22Rv1 (cell line): ENCODE measurements at regions not wholly inside any gene's neighbourhood (a gene's known extent, or its start where the extent isn't known, plus 50 kb on each side); places are given as distances from the start of the nearest gene placed in this dataset.

ENCODE experiments used
- H3K27ac ChIP-seq: fragments of 450-650 bp; 2 replicates; pipeline ENCODE4 v1.5.1; 2017
- ZFX ChIP-seq: fragments of 450-650 bp; IDR thresholded peaks from 2 replicates; pipeline ENCODE4 v1.6.1; 2017; ENCODE audit warnings: antibody characterized with exemption, borderline replicate concordance
- TF ChIP-seq, protein P1 (sequence below): fragments of 450-650 bp; IDR thresholded peaks from 2 replicates; pipeline ENCODE4 v1.5.1; 2017; ENCODE audit warnings: mild to moderate bottlenecking

GRCh38 chr6:143605906-143606521 lies 71.8 kb upstream of the PHACTR2 start:
- no peak for TF ChIP-seq ZFX
- TF ChIP-seq, protein P1, sequence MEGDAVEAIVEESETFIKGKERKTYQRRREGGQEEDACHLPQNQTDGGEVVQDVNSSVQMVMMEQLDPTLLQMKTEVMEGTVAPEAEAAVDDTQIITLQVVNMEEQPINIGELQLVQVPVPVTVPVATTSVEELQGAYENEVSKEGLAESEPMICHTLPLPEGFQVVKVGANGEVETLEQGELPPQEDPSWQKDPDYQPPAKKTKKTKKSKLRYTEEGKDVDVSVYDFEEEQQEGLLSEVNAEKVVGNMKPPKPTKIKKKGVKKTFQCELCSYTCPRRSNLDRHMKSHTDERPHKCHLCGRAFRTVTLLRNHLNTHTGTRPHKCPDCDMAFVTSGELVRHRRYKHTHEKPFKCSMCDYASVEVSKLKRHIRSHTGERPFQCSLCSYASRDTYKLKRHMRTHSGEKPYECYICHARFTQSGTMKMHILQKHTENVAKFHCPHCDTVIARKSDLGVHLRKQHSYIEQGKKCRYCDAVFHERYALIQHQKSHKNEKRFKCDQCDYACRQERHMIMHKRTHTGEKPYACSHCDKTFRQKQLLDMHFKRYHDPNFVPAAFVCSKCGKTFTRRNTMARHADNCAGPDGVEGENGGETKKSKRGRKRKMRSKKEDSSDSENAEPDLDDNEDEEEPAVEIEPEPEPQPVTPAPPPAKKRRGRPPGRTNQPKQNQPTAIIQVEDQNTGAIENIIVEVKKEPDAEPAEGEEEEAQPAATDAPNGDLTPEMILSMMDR: no peak

GRCh38 chr6:143603455-143603854 lies 74.3 kb upstream of the PHACTR2 start:
- no peak overlapping the region for H3K27ac ChIP-seq
- no peak for TF ChIP-seq ZFX

More at GRCh38 chr6:143605906-143606521, 71.8 kb upstream of the PHACTR2 start:
- no peak overlapping the region for H3K27ac ChIP-seq

DNA sequence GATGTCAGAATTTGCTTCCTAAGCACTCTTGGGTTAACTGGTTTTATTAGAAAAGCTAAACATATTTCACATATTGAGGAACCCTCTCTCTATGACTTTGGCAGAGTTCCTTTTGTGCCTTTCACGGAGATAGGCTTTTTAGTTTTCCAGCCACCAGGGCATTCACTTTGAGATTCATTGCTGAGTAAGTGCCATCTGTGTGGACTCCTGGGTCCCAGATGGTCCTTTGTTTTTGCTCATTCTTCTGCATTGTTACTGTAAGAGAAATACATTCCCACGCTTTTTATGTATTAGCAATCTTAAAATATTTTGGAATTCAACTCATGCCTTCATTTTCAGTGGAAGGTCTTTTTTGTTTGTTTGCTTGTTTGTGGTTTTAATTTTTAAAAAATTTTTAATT lies 76.3 kb upstream of the PHACTR2 start:
- TF ChIP-seq ZFX: no peak
- no peak overlapping the region for H3K27ac ChIP-seq

GRCh38 chr6:143600821-143601220 lies 76.9 kb upstream of the PHACTR2 start:
- TF ChIP-seq, protein P1: no peak
- TF ChIP-seq ZFX: no peak
- no peak overlapping the region for H3K27ac ChIP-seq

- no peak for TF ChIP-seq ZFX
- TF ChIP-seq, protein P1: no peak
- H3K27ac ChIP-seq: no peak overlapping the region
Observed at GRCh38 chr6:143598466-143599080, 79.2 kb upstream of the PHACTR2 start.

- TF ChIP-seq ZFX: no peak
- TF ChIP-seq, protein P1: no peak
- H3K27ac ChIP-seq: no peak overlapping the region
Observed at GRCh38 chr6:143596866-143597265, 80.9 kb upstream of the PHACTR2 start.

GRCh38 chr6:143595251-143596036 lies 82.3 kb upstream of the PHACTR2 start:
- H3K27ac ChIP-seq: no peak overlapping the region
- TF ChIP-seq, protein P1: no peak
- no peak for TF ChIP-seq ZFX

DNA sequence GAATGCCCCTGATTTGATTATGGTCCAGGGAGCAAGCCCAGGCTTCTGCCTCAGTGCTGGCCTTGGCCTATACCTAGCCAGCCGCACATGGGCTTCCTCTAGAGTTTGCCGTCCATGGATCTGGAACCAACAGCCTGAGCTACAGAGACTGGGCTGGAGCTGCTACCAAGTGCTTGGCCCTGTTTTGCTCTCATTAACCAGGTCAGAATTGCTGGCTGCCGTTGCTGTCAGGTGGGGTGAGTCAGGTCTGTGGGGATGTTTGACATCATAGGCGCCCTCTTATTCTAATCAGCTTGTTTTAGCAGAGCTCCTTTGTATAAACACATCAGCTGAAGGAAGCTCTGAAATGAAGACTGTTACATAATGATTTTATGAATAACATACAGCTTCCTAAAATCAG lies 83.1 kb upstream of the PHACTR2 start:
- TF ChIP-seq ZFX: no peak
- TF ChIP-seq, protein P1: no peak
- no peak overlapping the region for H3K27ac ChIP-seq
